ENCODE measurements at regions not wholly inside any gene's neighbourhood (a gene's known extent, or its start where the extent isn't known, plus 50 kb on each side); places are given as distances from the start of the nearest gene placed in this dataset.

DNA sequence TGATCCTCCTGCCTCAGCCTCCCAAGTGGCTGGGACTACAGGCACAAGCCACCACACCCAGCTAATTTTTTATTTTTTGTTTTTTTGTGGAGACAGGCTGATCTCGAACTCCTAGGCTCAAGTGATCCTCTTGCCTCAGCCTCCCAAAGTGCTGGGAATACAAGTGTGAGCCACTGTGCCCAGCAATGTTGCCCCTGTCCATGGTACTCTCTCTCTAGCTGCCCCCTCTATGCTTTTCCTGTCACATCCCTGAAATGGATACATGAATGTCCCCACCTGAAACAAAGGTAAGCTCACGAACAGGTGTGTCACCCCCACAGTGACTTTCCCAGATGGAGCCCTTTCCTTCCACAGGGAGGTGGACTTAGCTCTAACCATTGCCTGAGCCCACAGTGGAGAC is 141.1 kb upstream of the MGMT start:
- DNase-seq, result no peak

DNA sequence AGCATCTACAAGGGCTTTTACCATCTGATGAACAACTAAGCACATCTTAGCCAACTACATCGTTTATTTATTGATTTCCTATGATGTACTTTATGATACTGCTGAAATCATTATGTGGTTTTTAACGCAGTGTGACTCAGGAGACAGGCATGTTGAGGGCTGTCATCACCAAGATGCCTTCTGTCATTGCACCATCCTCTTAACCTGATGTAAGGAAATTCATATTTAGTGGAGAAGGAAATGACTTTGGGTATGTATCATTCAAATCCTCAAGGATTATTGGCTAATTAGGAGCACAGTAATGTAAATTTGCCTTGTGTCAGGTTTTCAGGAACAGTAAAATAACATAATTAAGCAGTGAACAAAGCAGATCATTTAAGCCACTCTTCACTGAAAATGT is 138.5 kb upstream of the MGMT start:
- no peak for DNase-seq

GRCh38 chr10:129329385-129330055 is 137.5 kb upstream of the MGMT start:
- no peak for DNase-seq

DNA sequence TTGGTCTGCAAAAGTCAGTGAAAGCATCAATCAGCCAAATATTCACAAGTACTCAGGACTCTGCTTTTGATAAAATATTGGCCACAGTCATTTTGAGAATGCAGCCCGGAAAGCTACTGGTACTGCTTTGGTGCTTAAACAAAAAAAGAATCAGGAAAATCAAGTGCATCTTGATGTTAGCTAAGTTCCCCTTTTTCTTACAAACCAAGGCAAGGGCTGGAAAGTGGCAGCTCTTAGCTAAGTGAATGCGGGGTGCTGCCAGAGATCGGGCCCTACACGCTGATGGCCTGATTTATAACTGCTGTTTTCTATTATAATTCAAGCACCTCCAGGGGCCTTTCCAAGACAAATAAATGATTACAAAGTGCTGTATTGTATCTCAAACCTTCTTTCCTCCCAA is 136.8 kb upstream of the MGMT start:
- no peak for DNase-seq

DNA sequence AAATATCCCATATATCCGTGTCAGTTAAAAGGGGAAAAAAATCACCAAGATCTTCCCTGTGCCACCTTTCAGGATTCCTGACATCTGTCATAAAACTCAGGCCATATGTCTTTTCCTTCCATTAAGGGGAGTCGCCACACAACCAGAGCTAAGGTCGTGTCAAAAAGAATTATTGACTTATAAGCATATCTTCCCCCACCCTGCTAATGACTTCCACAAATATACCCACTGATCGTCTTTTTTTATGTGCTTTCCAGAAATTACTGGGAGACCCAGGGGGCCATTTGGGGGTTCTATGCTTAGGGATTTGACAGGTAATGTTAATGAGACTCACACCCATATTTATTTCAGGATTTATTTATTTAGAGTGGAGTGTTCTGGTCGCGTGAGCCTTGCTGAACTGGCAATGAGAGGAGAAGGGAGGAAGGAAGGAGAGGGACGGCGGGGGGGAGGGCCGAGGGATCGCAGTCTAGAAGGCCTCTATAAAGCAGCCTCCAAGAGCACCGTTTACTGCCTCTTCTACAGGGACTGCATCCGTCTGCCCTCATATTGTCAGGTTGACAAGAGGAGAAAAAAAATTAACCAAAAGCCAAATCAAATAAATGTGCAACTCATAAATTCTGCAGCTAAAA is 135.7 kb upstream of the MGMT start:
- DNase-seq, result no peak

DNA sequence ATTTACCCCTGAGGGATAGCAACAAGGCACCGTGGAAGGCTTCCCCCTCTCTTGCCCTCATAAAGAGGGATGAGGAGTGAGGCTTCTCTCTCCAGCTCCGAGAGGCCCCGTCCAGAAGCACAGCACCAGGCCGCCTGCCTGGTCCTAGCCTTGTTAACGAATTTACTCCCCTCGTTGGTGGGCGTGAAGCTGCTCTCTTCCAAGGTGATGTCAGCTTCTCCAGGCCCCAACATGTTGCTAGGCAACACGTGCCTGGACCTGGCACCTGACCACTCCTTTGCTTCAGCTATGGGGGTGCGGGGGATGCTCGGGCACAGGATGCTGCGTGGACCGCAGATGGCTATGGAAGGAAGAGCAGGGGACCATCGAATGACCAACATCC is 135.2 kb upstream of the MGMT start:
- no peak for DNase-seq

DNA sequence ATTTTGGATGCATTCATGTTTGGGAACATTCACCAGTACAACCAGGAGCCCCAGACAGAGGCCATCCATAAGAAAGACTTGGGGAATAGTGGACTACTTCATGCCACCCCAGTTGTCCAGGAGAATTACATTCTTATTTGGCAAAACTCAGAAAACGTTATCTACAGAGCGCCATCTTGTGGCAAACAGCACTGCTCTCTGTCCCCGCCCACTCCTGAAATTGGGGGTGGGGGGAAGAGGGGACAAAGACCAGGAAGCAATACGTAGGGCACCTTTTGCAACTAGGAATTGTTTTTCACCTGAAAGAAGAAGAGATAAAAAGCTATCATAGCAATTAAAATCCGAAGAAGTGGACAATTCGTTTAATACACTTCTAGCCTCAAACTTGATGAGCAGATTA is 134.6 kb upstream of the MGMT start:
- DNase-seq, result no peak

DNA sequence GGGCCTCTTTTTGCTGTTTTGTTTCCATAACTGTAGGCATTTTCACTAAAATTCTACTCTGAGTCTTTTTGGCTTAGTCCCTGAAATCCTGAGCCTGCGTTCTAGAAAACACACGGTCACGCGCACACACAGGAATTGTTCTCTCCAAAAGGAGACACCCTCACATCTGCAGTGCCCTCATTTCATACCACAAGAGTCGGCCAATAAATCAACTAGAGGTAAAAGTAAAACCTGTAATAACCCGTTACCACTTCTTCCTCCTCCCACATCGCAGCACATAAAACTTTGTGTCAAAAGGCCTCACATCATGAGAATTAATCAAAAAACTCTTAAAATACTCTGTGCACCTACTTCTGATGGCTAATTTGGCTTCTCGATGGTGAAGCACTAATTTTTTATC is 133.3 kb upstream of the MGMT start:
- no peak for DNase-seq

GRCh38 chr10:129334266-129334665 is 132.8 kb upstream of the MGMT start:
- DNase-seq, result no peak

DNA sequence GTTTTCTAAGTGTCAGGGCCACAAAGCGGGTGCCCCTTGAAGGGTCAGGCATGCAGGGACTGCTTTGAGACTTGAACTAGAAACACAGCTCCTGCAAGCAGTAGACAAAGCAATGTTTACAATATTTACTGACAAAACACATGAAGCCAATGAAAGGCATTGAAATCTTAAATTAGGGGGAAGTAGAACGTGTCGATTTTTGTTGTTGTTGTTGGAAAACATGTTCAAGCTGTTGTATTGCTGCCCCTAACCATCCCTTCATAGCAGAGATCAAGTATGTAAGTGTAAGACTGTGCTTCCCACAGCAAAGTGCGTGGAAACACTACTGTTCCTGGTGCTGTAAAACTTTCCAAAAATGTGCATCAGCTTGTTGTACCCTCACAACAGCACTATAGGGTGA is 131.6 kb upstream of the MGMT start:
- DNase-seq, result no peak

DNA sequence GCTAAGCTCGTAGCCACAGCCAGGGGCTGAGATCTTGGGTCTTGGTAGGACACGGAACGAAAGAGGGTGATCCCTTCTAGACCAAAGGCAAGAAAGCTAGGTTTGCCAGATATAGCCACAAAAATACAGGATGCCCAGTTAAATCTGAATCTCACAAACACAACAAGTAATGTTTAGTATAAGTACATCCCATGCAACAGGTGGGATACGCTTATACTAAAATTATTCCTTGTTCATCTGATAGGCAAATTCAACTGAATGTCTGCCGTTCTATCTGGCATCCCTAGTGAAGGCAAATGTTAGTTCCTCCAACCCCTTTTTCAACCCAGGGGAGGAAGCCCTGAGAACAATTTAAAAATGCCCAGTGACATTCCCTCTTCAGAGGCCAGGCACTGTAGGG is 131.1 kb upstream of the MGMT start:
- DNase-seq, result no peak

GRCh38 chr10:129339191-129339590 is 127.8 kb upstream of the MGMT start:
- no peak for DNase-seq

GRCh38 chr10:129339841-129340240 is 127.2 kb upstream of the MGMT start:
- DNase-seq, result no peak

GRCh38 chr10:129341087-129341486 is 126.0 kb upstream of the MGMT start:
- DNase-seq, result no peak

DNA sequence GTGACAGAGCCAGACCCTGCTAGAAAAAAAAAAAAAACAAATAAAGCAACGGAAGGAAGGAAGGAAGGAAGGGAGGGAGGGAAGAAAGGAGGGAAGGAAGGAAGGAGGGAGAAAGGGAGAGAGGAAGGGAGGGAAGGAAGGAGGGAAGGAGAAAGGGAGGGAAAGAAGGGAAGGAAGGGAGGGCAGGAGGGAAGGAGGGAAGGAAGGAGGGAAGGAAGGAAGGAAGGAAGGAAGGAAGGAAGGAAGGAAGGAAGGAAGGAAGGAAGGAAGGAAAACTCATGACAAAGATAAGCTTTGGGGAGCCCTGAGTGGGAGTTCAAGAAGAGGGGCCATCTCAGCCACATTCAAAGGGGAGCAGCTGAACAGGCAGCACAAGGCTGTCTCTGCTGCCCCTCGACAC is 124.7 kb upstream of the MGMT start:
- DNase-seq, result no peak

- DNase-seq, result no peak
Measured at GRCh38 chr10:129343141-129343540, 123.9 kb upstream of the MGMT start.

- no peak for DNase-seq
Measured at GRCh38 chr10:129344103-129344502, 122.9 kb upstream of the MGMT start.

DNA sequence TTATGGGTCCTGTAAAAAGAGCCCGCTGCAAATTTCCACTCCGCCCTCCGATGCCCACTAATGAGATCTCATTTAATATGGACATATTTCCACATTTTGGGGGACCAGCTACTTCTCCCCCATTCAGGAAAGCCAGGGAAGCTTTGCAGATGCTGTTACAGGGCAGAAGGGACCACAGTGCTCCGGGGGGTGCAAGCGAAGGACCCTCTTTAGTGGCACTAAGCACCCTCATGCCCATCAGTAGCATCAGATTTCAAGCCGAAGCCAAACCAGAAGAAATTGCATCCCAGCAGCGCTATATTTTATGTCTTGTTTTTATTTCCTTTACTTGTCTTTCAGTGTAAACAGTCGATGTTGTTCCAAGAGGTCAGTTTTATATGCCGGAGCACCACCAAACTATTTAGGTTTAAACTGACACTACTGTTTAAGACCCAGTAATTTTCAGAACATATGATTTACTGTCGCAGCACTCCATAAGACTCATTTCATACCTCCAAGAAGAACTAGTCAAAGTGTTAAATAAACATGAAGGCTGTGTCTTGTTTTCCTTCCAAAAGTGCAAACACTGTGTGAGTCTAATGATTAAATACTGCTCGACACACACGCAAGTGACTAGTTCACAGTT is 122.2 kb upstream of the MGMT start:
- no peak for DNase-seq

- DNase-seq, result no peak
Measured at GRCh38 chr10:129345763-129346162, 121.3 kb upstream of the MGMT start.

- no peak for DNase-seq
Measured at GRCh38 chr10:129350690-129351089, 116.4 kb upstream of the MGMT start.

DNA sequence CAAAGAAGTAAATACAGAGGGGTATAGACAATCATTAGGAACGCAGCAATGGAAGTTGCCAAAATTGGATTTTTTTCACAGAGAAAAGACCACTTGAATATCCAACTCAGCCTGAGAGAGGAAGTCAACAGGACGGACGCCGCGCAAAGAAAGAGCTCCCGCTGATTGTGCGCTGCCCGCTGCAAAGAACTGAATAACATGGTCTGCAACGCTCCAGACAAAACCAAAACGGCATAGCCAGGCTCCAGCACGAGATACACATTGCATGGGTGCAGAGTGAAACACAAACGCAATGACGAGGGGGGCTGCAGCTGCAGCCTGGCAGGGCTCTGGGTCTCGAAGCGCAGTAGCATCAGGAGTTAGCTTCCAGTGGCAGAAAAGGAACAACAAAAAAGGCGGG is 113.9 kb upstream of the MGMT start:
- no peak for DNase-seq

DNA sequence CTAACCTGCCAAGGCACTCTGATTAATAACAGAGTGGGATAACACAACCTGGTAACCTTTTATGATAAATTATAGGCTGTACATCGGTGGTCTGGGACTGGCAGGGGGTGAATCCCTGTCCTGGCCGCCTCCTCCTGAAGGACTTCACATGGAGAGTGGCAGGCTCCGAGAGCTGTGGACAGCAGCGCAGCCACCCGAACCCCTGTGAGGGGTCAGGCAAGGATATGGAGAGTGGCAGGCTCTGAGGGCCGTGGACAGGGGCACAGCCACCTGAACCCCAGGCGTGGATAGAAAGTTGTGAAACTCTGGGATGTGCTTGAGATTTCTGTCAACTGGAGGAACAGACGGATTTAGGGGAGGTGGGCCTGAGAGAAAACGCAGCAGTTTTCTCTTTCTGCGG is 107.0 kb upstream of the MGMT start:
- DNase-seq, result no peak

DNA sequence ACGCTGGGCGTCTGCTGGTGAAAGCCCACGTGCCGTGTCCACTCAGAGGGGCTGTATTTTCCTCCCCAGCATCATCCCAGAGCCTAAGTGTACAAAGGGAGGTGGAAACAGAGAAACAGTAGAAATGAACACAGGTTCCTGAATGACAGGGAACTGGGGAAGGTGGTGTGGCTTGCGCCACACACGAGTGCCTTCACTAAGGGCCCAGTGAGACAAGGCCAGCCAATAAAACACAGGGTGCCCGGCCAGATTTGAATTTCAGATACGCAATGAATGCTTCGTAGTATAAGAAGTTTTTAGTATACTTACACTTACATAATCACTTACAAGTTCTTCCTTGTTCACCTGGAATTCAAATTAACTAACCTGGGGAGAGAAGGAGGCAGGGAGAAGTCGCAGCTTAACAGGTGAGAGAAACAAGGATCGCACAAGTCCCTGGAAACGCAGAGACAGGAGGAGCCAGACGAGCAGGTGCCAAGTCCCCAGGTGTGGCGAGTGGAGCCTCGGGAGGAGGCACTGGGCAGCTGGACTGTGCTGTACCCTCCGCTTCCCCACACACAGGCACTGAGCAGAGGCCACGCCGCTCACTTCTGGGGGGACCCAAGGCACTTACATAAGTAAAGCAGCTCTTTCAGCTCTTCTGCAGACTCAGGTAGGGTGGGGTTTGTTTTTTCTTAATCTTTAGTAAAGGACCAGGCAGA is 105.2 kb upstream of the MGMT start:
- no peak for DNase-seq

GRCh38 chr10:129364949-129365348 is 102.1 kb upstream of the MGMT start:
- no peak for DNase-seq

Data from NCI-H187 (cell line).